ENCODE measurements at regions not wholly inside any gene's neighbourhood (a gene's known extent, or its start where the extent isn't known, plus 50 kb on each side); places are given as distances from the start of the nearest gene placed in this dataset.

DNA sequence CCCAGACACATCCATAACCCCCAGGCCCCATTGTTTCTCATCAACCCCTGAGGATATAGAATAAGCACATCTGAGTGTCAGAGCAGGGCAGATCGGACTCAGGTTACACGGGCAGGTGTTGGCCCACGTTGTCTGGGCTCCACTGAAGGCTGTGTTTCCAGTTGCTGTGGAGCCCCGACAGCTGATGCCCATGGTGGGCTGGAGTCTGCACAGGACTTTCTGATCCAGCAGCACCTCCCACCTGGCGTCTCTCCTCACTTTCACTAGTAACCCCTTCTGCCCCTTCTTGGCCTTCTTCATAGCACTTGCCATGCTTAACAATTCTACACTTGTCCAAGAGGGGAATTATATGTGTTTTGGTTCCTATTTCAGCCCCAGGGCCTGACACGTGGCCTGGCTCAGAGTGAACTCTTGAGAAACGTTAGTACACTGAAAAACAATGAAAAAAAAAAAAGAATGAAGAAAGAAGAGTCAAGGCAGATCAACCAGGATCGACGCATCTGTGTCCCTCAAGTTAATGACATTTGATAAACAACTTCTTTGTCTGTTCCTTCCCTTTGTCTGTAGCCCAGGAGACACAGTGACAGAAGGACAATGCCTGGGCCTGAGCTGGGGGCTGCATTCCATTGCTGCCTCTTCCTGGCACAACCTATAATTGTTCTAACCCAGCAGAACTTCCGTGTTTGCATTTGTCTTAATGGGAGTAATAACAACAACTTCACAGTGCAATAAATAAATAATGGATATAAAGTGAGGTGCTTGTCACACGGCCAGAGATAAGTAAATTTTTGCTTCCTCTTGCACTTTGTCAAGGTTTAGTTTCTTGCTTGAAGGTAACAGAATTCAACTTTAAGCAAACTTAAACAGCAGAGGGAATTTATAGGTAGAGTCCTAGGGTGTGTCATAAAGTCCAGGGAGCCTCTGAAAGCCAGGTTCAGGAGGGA, 224.2 kb upstream of the SSTR4 start:
- H3K9ac ChIP-seq: no peak overlapping the region
- H4K20me1 ChIP-seq (ENCODE audit: low read depth): no peaks in the 10 kb centered on the region
- peaks cover 14% of the 10 kb centered on the region for H3F3A ChIP-seq (ENCODE audit: low read depth)
- no peak overlapping the region for H2AFZ ChIP-seq (replicated peaks)
- no peak overlapping the region for H3K27ac ChIP-seq
- H3K9me3 ChIP-seq (ENCODE audit: low read depth): no peaks in the 10 kb centered on the region
- H3K27me3 ChIP-seq: no peaks in the 10 kb centered on the region
- Mint-ChIP-seq H3K36me3 (no peaks in the 10 kb centered on the region), H3K4me1 (peaks cover 63% of the 10 kb centered on the region), H3K27ac (peak overlapping the region; percentile 73), H3K4me3 (no peak overlapping the region), H3K27me3 (ENCODE audit: insufficient read depth, low read depth) (peaks cover 15% of the 10 kb centered on the region), H3K9me3 (no peaks in the 10 kb centered on the region)
- H3K4me2 ChIP-seq: peak overlapping the region; percentile 54
- H3K4me1 ChIP-seq: peaks cover 31% of the 10 kb centered on the region
- TF ChIP-seq EZH2phosphoT487 (IDR thresholded peaks at IDR 0.05): no peak
- no peak overlapping the region for H3K4me3 ChIP-seq
- DNase-seq (ENCODE audit: low spot score): peak; percentile 64
- no peaks in the 10 kb centered on the region for H3K79me2 ChIP-seq (ENCODE audit: low read depth)
- H3K36me3 ChIP-seq: no peaks in the 10 kb centered on the region

- TF ChIP-seq, protein P1, sequence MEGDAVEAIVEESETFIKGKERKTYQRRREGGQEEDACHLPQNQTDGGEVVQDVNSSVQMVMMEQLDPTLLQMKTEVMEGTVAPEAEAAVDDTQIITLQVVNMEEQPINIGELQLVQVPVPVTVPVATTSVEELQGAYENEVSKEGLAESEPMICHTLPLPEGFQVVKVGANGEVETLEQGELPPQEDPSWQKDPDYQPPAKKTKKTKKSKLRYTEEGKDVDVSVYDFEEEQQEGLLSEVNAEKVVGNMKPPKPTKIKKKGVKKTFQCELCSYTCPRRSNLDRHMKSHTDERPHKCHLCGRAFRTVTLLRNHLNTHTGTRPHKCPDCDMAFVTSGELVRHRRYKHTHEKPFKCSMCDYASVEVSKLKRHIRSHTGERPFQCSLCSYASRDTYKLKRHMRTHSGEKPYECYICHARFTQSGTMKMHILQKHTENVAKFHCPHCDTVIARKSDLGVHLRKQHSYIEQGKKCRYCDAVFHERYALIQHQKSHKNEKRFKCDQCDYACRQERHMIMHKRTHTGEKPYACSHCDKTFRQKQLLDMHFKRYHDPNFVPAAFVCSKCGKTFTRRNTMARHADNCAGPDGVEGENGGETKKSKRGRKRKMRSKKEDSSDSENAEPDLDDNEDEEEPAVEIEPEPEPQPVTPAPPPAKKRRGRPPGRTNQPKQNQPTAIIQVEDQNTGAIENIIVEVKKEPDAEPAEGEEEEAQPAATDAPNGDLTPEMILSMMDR (IDR thresholded peaks at IDR 0.05): no peak
- TF ChIP-seq EZH2 (IDR thresholded peaks at IDR 0.05) (no peak), EZH2phosphoT487 (IDR thresholded peaks at IDR 0.05) (no peak)
- peaks cover 16% of the 10 kb centered on the region for H3K27me3 Mint-ChIP-seq (ENCODE audit: insufficient read depth, low read depth)
These were observed 220.5 kb upstream of the SSTR4 start for GRCh38 chr20:22814471-22815205.

GRCh38 chr20:22815206-22815551, 219.9 kb upstream of the SSTR4 start:
- no peak for DNase-seq (ENCODE audit: low spot score)
- Mint-ChIP-seq H3K36me3 (no peaks in the 10 kb centered on the region), H3K4me3 (peak overlapping the region; percentile 41), H3K4me1 (peaks cover 63% of the 10 kb centered on the region), H3K9me3 (no peaks in the 10 kb centered on the region), H3K27me3 (ENCODE audit: insufficient read depth, low read depth) (peaks cover 17% of the 10 kb centered on the region), H3K27ac (peak overlapping the region; percentile 85)
- no peak overlapping the region for H3K4me3 ChIP-seq
- H4K20me1 ChIP-seq (ENCODE audit: low read depth): no peaks in the 10 kb centered on the region
- no peaks in the 10 kb centered on the region for H3K27me3 ChIP-seq
- H3K79me2 ChIP-seq (ENCODE audit: low read depth): no peaks in the 10 kb centered on the region
- H3K4me1 ChIP-seq: peaks cover 25% of the 10 kb centered on the region
- no peak overlapping the region for H2AFZ ChIP-seq (replicated peaks)
- no peaks in the 10 kb centered on the region for H3K36me3 ChIP-seq
- no peak overlapping the region for H3K9ac ChIP-seq
- peaks cover 10% of the 10 kb centered on the region for H3F3A ChIP-seq (ENCODE audit: low read depth)
- H3K9me3 ChIP-seq (ENCODE audit: low read depth): no peaks in the 10 kb centered on the region
- H3K4me2 ChIP-seq: peak overlapping the region; percentile 63
- TF ChIP-seq EZH2phosphoT487 (IDR thresholded peaks at IDR 0.05) (no peak), EZH2 (IDR thresholded peaks at IDR 0.05) (no peak)
- TF ChIP-seq, protein P1 (IDR thresholded peaks at IDR 0.05): no peak
- H3K27ac ChIP-seq: no peak overlapping the region

More at GRCh38 chr20:22814471-22815205, 220.5 kb upstream of the SSTR4 start:
- Histone ChIP-seq H3K79me2 (ENCODE audit: low read depth) (no peaks in the 10 kb centered on the region), H3K4me2 (no peak overlapping the region), H3K36me3 (no peaks in the 10 kb centered on the region), H3K9me3 (ENCODE audit: low read depth) (no peaks in the 10 kb centered on the region), H3K4me1 (peaks cover 25% of the 10 kb centered on the region), H3K4me3 (no peak overlapping the region), H3F3A (ENCODE audit: low read depth) (peaks cover 10% of the 10 kb centered on the region), H2AFZ (replicated peaks) (no peak overlapping the region), H4K20me1 (ENCODE audit: low read depth) (no peaks in the 10 kb centered on the region), H3K27me3 (no peaks in the 10 kb centered on the region), H3K27ac (no peak overlapping the region), H3K9ac (no peak overlapping the region)
- peaks cover 66% of the 10 kb centered on the region for H3K4me1 Mint-ChIP-seq
- H3K4me3 Mint-ChIP-seq: peak overlapping the region; percentile 41
- H3K36me3 Mint-ChIP-seq: no peaks in the 10 kb centered on the region
- H3K27ac Mint-ChIP-seq: peak overlapping the region; percentile 82
- DNase-seq (ENCODE audit: low spot score): no peak
- no peaks in the 10 kb centered on the region for H3K9me3 Mint-ChIP-seq
